Esophagus muscularis mucosa (tissue), 4 donors: ENCODE measurements at regions not wholly inside any gene's neighbourhood (a gene's known extent, or its start where the extent isn't known, plus 50 kb on each side); places are given as distances from the start of the nearest gene placed in this dataset.
"Not testable (repeated sequence)": the region's sequence is repeated elsewhere in the genome, so short reads cannot be mapped to it uniquely, and the experiment has no call there.

ENCODE experiments used
- DNase-seq: peaks from one replicate; pipeline ENCODE4 v3.0.0-alpha.2; 2017; ENCODE audit errors: extremely low spot score
- H3K27ac ChIP-seq, 4 donors: fragments of 200-600 bp; sonication (generic); replicated peaks in 1 of 4; 1 replicate in 3 of 4; 2 replicates in 1 of 4; pipeline ENCODE4 v1.5.1; 2016 to 2019; ENCODE audit warnings: mild to moderate bottlenecking in 1 of 4
- H3K27me3 ChIP-seq, 4 donors: fragments of 200-600 bp; sonication (generic); one replicate each; pipeline versions ENCODE4 v1.5.1 to v1.6.0; 2016 to 2019
- H3K36me3 ChIP-seq, 4 donors: fragments of 200-600 bp; sonication (generic); one replicate each; pipeline ENCODE4 v1.5.1; 2016 to 2019
- H3K4me1 ChIP-seq, 4 donors: fragments of 200-600 bp; sonication (generic); one replicate each; pipeline ENCODE4 v1.5.1; 2016 to 2019
- H3K4me3 ChIP-seq, 4 donors: fragments of 200-600 bp; sonication (generic); 1 replicate in 2 of 4; 2 replicates in 2 of 4; pipeline ENCODE4 v1.5.1; 2016 to 2019; ENCODE audit warnings: mild to moderate bottlenecking in 4 of 4, moderate library complexity in 1 of 4
- H3K9me3 ChIP-seq, 4 donors: fragments of 200-600 bp; sonication (generic); 1 replicate in 3 of 4; 2 replicates in 1 of 4; pipeline ENCODE4 v1.5.1; 2016 to 2019
- CTCF ChIP-seq, 3 experiments: fragments of 200-600 bp in 2 of 3; fragments of 450-650 bp in 1 of 3; sonication (generic) in 2 of 3; IDR thresholded peaks; one replicate each; pipeline ENCODE4 v1.5.1; 2017 to 2019; ENCODE audit warnings: antibody characterized with exemption in 3 of 3, mild to moderate bottlenecking in 2 of 3, moderate library complexity in 1 of 3
- EP300 ChIP-seq: sonication (generic); formaldehyde crosslinking; IDR thresholded peaks from one replicate; pipeline ENCODE4 v1.6.1; 2017; ENCODE audit warnings: antibody characterized with exemption
- POLR2A ChIP-seq: fragments of 450-650 bp; IDR thresholded peaks from one replicate; pipeline ENCODE4 v1.6.1; 2017; ENCODE audit warnings: antibody characterized with exemption, moderate library complexity, mild to moderate bottlenecking, low read depth
- POLR2AphosphoS5 ChIP-seq, 2 donors: sonication (generic); formaldehyde crosslinking; IDR thresholded peaks; one replicate each; pipeline ENCODE4 v1.6.1; 2017; ENCODE audit warnings: antibody characterized with exemption in 2 of 2
- WGBS: methylation state at CpG from one replicate; pipeline ENCODE4 v1.1.5; 2018; 5-methylcytosine and 5-hydroxymethylcytosine counted together
- intact Hi-C: fragments of 100-400 bp; cut with DNase I; formaldehyde crosslinking; loops from one replicate; pipeline ENCODE4 v1.15.1; 2023

- peak; percentile 62 for DNase-seq
- WGBS: 39% methylated on average over 7 of the region's 7 CpGs
- TF ChIP-seq EP300 (no peak), POLR2AphosphoS5 (IDR thresholded peaks at IDR 0.05) (peak in 1 of 2 donors; percentile 22), CTCF (IDR thresholded peaks at IDR 0.05) (no peak)
- no peaks in the 10 kb centered on the region for H3K27me3 ChIP-seq
- no peaks in the 10 kb centered on the region for H3K9me3 ChIP-seq
- H3K36me3 ChIP-seq: no peaks in the 10 kb centered on the region
- H3K27ac ChIP-seq: peak overlapping the region in 2 of 4 donors; percentile 2 to 85
- intact Hi-C loops: no loop called here
- H3K4me1 ChIP-seq: peaks cover 30 to 56% (median 50%) of the 10 kb centered on the region in 4 donors
- no peak overlapping the region for H3K4me3 ChIP-seq
These were observed 59.4 kb upstream of the FMOD start for GRCh38 chr1:203410182-203410900.

GRCh38 chr1:203411431-203411830, 60.5 kb upstream of the FMOD start:
- H3K9me3 ChIP-seq, H3K36me3 ChIP-seq, H3K4me3 ChIP-seq, H3K27me3 ChIP-seq, H3K27ac ChIP-seq, intact Hi-C loops: not testable (repeated sequence)
- WGBS: 93% methylated on average over 9 of the region's 9 CpGs
- DNase-seq: peak; percentile 39
- H3K4me1 ChIP-seq: peaks cover 27 to 45% (median 39%) of the 10 kb centered on the region in 4 donors

GRCh38 chr1:203419558-203419957, 56.0 kb upstream of the PRELP start:
- no peaks in the 10 kb centered on the region for H3K9me3 ChIP-seq
- no peak for TF ChIP-seq POLR2A
- no peak for TF ChIP-seq EP300
- TF ChIP-seq CTCF (IDR thresholded peaks at IDR 0.05): no peak
- no peak for TF ChIP-seq POLR2AphosphoS5 (IDR thresholded peaks at IDR 0.05)
- no peaks in the 10 kb centered on the region for H3K36me3 ChIP-seq
- H3K4me1 ChIP-seq: peaks cover 0 to 5% (median 3%) of the 10 kb centered on the region in 4 donors
- intact Hi-C loops: no loop called here
- no peaks in the 10 kb centered on the region for H3K27me3 ChIP-seq
- DNase-seq: no peak
- no peak overlapping the region for H3K27ac ChIP-seq
- no peak overlapping the region for H3K4me3 ChIP-seq

- Histone ChIP-seq H3K36me3 (no peaks in the 10 kb centered on the region), H3K4me1 (peaks cover under 1 to 12% (median 10%) of the 10 kb centered on the region in 4 donors), H3K9me3 (no peaks in the 10 kb centered on the region), H3K4me3 (no peak overlapping the region), H3K27ac (no peak overlapping the region), H3K27me3 (no peaks in the 10 kb centered on the region)
- intact Hi-C loops: no loop called here
- WGBS: 80% methylated on average over 1 of the region's 1 CpG
- TF ChIP-seq EP300: no peak
- TF ChIP-seq CTCF (IDR thresholded peaks at IDR 0.05): no peak
- TF ChIP-seq POLR2AphosphoS5 (IDR thresholded peaks at IDR 0.05): no peak
- no peak for TF ChIP-seq POLR2A
- no peak for DNase-seq
These were observed 55.3 kb upstream of the PRELP start for GRCh38 chr1:203420263-203420662.

- H3K4me3 ChIP-seq: no peak overlapping the region
- H3K27ac ChIP-seq: no peak overlapping the region
- intact Hi-C loops: no loop called here
- H3K9me3 ChIP-seq: no peaks in the 10 kb centered on the region
- H3K4me1 ChIP-seq: peaks cover 4 to 21% (median 16%) of the 10 kb centered on the region in 4 donors
- H3K27me3 ChIP-seq: no peaks in the 10 kb centered on the region
- DNase-seq: no peak
- TF ChIP-seq POLR2AphosphoS5 (IDR thresholded peaks at IDR 0.05) (no peak), POLR2A (no peak), EP300 (no peak), CTCF (IDR thresholded peaks at IDR 0.05) (no peak)
- H3K36me3 ChIP-seq: no peaks in the 10 kb centered on the region
These were observed 54.4 kb upstream of the PRELP start for GRCh38 chr1:203421246-203421645.
